Stimulated activated CD4-positive, alpha-beta T cell treated with anti-CD3 and anti-CD28 coated beads, Interleukin-12 subunit alpha, Interleukin-12 subunit beta, amount 100 ng/mL, for 4 hours (primary cell): ENCODE measurements at regions not wholly inside any gene's neighbourhood (a gene's known extent, or its start where the extent isn't known, plus 50 kb on each side); places are given as distances from the start of the nearest gene placed in this dataset.

ENCODE experiments used
- DNase-seq: peaks from one replicate; pipeline ENCODE4 v3.0.0-alpha.2; 2020

DNA sequence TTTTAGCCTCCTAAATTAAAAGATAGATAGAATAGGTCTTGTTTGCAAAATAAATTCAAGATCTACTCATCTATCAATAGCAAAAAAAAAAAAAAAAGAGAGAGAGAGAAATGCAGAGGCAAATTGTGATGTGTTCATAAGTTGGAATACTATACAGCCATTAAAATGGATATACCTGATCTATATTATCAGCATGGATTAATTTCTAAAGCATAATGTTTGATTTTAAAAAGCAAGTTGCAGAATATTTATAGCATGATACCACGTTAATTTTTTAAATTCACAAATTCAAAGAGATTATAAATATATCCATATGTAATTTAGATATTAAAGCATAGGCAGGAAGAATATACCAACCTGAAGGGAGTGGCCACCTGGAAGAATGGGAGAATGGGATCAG is 114.9 kb upstream of the PTPRT start:
- no peak for DNase-seq

DNA sequence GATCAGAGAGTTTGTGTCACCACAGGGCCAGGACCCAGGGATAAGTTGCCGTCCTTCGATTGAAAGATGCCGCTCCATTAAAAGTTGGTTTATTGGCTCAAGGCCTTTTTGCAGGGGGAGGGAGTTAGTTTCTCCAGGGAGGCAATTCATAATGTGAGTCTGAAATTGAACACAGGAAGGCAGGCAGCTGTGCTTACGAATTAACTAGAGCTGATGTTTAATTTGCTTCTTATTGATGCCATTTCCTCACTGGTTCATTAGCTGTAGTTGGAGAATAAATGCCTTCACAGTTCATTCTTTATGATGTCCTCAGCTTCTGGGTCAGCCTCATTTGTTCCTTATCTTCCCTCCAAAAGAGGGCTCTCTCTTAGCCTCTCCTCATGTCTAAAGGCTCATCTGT is 113.2 kb upstream of the PTPRT start:
- no peak for DNase-seq

DNA sequence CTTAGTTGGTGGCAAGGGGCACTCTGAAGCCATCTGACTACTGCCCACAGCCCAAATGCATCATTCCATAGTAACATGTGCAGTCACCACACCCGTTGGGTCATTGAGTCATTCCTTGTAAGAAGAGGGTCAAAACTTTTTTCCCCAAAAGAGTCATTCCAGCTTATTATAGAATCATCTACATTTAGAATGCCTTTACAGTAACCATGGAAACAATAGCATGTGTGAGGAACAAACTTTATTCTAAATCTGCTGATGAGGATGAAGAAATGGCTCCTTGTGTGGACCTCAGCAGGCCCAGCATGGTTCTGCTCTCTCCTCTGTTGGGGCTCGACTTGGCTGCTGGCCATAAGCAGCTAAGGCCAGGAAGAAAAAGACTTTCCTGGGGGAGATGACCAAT is 111.2 kb upstream of the PTPRT start:
- DNase-seq: no peak

DNA sequence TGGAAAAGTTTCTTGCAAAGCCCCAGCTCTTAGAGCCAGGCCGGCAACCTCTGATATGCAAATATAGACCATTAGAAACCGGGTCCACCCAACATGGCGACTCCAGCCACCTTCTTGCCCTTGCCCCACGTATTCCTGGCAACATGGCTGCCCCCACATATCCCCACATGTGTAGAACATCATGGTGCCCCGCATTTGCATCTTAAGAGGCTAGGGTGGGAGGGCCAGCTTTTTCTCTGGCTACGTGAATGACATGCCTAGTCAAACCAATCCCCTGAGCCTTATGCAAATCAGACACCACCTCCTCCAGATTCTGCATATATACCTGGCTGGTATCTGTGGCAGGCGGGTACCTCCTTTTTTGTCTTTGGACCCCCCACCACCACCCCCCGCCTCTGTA is 106.1 kb upstream of the PTPRT start:
- DNase-seq: no peak

DNA sequence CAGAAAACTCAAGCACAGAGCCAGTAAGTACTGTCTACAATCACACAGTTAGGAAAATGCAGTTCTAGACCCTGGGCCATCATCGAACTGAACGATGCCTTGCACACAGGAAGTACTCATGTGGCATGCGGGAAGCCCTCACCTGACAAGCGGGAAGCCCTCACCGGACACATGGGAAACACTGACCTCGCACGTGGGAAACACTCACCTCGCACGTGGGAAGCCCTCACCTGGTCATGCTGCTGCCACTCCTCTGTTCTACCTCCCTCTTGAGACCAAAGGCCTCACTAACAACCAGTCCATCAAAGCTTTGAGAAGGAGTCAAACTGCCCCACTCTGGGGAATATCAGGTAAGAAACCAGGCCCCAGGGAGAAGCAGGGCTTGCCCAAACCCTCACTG is 105.6 kb upstream of the PTPRT start:
- no peak for DNase-seq

DNA sequence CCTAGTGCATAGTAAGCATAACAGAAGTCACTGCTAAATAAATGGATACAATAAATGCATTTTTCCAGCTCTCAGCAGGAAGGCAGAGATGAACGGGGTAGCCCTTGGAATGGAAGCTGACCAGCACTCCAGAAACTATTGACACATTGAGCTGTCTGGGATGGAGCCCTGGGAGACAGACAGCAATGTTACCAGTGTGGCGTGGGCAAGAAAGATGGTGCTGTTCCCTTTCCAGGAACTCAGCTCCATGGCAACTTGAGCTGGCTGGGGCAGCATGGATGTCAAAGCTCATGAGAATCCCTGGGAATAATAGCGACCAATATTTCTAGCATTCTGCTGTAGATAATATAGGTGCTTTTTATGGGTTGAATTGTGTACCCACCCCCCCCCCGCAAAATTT is 104.3 kb upstream of the PTPRT start:
- DNase-seq: no peak

DNA sequence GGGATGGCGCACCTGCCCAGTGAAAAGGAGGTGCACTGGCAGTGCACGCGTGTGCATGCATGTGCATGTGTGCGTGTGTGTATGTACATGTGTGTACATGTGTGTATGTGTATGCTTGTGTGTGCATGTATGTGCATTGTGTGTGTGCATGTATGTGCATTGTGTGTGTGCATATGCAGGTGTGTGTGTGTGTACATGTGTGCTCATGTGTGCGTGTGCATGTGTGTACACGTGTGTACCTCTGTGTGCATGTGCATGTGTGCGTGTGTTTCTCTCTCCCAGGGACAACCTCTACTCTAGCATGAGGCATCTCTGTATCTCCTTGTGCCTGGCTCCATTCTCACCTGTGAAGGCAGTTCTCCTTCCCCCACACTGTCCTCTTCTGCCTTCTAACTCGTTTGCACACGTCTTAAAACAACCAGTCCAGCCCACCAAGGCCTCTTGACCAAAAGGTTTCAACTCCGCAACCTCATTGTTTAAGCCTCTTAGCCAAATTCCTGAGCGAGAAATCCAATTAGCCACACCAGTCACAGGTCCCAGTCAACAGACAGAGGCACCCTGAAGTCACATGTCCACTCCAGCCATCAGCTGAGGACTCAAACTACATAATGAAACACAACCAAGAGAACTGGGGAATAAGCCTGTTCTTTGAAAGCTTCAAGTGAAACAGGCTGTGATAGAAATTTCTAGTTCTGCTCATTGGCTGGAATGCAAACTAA is 103.5 kb upstream of the PTPRT start:
- no peak for DNase-seq

DNA sequence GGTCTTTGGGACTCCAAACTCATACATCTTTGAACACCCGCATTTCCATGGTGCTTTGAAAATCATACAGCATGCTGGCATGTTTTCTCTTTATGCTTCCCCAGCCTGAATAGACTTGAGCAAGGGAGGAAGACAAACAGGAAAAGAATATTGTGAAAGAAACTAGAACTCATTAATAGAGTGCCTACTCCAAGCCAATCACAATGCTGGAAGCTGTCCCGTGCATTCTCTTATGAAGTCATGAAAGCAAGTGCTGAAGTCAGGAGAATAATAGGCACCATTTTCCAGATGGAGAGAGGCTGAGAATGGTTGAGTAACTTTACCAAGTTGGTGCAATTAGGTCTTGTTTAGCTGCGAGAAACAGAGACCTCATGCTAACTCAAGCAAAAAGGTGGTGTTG is 102.5 kb upstream of the PTPRT start:
- DNase-seq: no peak

DNA sequence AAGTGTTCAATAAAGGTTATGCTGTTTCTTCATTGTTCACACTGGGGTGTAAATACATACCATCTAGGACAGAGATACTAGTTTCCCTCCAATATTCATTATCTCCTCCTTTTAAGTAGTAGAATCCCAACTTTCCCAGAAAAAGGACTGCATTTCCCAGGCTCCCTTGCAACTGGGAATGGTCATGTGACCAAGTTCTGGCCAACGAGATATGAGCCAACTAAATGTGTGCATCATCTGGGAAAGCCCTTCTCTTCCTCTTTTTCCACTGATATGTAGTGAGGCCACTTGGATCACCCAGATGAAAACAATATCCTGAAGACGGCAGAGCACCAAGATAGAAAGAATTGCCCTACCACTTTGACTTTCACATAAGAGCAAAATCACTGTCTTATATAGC is 97.9 kb upstream of the PTPRT start:
- no peak for DNase-seq

DNA sequence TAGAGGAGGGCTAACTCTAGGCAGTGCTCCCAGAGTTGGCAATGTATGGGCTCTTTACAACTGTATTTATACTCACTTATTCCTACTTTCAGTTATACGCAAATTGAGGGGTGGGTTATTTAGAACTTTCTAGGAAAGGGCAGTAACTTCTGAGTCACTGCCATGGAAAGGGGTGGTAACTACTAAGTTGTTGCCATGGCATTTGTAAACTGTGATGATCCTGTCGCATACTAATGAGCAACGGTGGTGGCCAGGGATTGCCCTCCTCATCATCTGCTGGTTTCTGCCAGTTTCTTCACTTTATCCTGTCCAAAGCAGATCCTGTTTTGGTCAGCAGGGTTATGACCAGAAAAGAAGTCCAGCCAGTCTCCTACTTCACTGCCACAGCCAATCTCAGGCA is 95.5 kb upstream of the PTPRT start:
- no peak for DNase-seq

DNA sequence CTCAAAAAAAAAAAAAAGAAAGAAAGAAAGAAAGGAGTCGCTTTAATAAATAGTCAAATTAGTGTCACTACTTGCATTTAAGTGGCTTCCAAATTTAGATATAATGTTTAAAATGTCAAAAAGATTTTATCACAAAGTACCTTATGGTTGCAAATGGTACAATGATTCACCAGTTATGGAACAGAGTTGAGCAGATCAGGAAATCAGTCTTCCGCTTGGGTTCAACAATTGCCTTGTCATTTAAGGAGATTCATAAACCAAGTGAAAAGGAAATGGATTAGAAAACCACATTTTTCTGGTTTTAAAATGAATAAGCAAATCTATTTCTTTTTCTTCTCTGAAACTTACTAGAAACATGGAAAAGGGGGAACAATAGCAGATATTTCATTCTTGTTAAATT is 94.8 kb upstream of the PTPRT start:
- DNase-seq: no peak

DNA sequence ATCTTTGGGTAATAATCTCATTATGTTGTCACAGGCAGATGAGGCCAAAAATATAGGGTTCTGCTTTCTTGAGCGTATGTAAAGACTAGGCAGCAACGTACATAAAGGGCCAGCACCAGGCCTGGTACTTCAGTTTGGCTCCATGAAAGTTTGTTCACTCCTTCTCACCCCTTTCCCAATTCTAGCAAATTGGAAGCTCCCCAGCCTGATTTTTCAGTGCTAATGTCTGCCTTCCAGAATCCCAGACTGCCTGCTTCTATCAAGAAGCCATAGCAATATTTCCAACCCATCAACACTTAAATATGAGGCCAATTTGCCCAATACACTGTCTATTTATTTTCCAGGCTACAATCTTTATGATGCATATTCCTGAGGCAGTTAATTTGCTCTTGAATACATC is 93.4 kb upstream of the PTPRT start:
- no peak for DNase-seq

DNA sequence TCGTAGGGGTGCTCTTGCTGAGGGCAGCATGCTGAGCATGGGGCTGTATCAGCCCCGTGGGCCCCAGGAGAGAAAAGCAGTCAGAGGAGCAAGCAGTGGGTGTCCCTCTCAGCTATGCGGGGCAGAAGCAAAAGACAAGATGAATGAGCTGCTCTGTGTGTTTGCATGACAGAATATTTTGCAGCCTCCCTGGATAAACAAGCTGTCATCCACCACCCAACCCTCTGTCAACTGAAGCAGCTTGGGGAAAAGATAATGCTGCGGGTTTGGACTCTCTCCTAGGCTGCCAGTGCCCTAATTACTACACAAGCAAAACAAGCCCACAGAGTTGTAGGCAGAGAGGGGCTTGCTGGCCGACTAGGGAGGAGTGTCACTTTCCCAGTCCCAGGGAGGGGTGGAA is 82.3 kb upstream of the PTPRT start:
- DNase-seq: no peak

DNA sequence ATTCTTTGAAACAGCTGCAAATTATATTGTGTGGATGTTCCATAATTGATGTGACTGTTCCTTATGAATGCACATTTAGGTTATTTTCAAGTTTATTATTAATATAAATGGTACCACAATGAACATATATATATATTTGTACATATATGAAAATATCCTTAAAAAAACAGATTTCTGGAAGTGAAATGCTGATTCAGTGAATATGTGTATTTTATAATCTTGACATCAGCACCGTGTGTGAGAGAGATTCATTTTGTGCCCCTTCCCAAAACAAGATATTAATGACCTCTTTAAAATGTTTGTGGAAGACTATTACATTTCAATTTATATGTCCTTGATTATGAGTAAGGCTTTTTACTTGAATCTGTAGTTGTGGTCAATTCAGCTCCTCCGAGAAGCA is 75.7 kb upstream of the PTPRT start:
- no peak for DNase-seq

DNA sequence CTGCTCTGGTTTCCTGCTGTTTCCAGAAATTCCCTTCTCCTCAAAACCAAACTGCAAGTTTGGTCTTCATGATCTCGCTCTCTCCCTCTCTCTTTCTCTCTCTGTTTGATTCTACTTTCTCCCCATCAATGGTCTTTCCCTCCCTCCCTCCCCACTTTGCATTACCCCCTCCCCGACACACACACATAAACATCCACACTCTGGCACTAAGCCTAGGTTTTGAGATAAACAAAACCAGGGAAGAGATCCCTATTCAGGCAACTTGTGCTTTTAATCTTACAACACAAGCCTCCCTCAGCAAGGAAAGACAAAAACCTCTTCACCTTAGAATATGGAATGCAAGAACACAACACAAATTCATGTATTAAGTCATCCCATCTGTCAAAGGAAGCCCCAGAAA is 73.5 kb upstream of the PTPRT start:
- DNase-seq: no peak

DNA sequence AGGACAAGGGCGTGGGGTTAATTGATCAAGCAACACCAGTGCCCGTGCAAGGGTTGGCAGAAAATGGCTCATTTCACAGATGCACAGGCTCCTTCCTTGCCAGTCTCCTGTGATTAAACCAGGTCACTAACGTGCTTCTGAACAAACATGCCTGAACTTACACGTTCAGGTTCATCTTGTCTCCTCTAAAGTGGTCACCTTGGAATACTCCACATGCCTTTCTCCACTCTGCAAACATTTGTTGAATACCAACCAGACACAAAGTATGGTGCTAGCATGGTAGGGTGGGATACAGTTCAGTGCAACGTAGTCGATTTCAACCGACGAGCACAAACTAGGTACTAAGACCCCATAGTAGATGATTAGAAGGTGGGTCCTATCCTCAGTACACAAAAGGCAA is 72.6 kb upstream of the PTPRT start:
- DNase-seq: no peak

DNA sequence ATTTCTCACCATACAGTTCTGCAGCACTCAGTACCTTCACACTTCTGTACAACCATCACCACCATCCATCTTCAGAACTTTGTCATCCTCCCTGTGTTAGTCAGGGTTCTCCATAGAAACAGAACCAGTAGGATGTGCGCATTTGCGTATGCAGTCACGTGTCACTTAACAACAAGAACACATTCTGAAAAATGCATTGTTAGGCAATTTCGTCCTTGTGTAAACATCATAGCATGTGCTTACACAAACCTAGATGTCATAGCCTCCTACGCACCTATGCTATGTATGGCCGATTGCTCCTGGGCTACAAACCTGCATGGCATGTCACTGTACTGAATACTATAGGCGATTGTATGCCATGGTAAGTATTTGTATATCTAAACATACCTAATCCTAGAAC is 66.2 kb upstream of the PTPRT start:
- no peak for DNase-seq

DNA sequence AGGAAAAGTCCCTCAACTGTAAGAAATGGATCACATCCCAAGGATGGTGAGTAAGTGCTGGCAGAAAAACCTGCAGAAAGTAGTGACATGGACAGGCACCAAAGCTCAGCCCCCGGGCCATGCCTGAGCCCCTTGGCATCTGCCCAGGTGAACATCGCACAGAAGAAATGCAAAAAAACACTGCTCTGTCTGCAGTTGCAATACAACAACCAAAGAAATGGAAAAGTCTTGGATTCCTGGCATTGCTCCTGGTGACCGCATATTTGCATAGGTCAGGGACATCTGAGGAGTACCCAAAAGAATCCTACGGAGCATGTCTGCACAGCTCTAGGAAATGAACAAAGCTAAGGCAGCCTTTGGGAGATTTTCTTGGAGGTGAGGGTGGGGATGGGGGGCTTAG is 63.1 kb upstream of the PTPRT start:
- DNase-seq: no peak

DNA sequence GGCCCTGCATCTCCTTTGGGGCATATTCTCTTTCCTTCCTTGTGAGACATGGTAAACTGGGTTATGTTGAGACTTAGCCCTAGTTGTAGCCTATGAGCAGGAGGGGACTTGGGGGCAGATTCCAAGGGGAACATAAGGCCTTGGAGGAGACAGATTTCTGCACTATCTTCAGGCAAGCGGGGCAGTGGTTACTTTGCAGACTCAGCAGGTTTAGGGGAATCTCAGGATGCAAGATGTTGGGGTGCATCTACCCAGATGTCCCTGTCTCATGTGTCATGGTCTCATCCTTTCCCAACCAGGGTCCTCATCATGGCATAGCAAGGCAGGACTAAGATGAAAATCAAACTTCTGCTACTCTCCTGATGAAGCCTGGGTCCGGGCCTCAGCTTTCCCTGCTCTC is 58.6 kb upstream of the PTPRT start:
- DNase-seq: no peak

DNA sequence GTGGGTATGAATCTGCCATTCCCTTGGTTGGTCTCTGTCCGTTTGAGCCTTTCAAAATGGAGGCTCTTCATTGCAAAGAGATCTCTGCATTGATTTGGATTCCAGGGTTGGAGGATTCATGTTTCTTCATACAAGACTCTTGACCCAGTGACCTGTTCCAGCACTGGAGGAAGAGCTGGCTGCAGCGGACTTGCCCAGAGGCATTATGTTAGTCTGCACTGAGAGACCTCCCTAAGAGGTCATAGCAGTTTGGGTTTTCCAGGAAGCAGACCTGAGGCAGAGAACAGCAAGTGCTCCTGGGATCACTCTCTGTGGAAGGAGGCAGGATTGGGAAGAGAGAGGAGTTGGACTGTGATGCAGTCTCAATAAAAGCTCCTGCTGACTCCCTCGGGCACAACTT is 57.7 kb upstream of the PTPRT start:
- DNase-seq: no peak

DNA sequence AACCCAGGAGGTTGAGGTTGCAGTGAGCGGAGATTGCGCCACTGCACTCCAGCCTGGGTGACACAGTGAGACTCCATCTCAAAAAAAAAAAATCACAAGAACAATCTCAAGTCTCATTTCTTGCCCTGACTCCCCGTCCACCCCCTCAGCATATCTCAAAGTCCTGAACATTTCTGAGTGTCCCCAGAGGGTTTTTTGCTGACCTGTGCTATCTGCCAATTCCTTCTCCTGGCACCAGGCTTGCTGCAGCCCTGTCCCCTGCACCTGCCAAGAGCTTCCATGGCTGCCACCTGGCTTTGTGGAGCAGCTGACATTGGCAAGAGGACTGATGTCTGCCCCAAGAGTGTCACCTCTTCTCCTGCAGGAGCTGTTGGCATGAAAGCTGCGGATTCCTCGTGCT is 54.9 kb upstream of the PTPRT start:
- DNase-seq: no peak

DNA sequence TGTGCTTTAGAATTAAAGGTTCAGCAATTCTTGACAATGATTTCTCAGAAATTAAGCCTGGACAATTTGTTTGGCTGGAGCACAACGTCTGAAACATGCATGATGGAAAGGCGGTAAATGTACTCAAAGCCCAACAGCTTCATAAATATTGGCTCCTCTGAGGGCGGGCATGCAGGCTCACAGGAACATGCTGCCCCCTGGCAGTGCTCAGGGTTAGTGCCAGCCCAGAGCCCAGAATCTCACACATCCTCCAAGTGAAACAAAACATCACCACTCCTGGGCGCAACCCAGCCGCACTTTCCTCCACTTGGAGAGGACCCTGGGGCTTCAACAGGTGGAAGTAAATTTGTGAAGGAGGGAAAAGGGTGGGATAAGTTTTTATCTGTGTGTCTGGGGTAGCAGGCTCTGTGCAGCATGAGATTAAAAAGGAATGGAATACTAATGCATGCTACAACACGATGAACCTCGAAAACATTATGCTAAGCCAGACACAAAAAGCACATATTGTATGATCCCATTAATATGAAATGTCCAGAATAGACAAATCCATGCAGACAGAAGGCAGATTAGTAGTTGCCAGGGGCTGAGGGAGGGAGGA is 54.1 kb upstream of the PTPRT start:
- DNase-seq: no peak

DNA sequence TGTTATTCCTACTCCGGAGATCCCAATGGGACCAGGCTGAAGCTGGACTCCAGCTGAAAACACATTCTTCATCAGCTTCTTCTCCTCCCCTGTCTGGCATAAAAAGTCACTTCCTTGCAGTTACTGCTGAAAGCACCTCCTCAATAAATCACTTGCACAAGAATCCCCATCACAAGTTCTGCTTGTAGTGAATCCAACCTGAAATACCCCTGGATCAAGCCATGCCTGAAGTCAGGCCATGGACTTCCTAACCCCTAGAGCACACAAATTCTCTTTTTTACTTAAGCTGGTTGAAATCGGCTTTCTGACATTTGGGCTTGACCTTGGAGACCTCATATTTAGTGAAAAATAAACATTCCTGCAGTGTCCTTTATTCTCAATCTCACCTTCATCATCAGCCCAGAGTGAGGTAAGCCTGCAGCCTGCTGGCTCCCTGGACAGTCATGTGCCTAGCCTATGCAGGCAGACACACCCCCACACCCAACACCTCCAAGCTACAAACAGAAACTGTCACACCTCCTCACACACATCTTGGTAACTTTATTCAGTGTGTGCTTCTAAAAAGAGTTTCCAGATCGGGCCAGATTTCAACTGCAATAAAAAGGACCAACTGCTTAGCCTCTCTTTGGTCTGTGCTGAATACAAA is 51.5 kb upstream of the PTPRT start:
- DNase-seq: no peak
